Trophoblast cell (in vitro differentiated cells and primary cell): ENCODE measurements at regions not wholly inside any gene's neighbourhood (a gene's known extent, or its start where the extent isn't known, plus 50 kb on each side); places are given as distances from the start of the nearest gene placed in this dataset.

Experiments
- DNase-seq, 2 donors: peaks; one replicate each; pipeline ENCODE4 v3.0.0-alpha.2; 2016
- H2AFZ ChIP-seq: 2 replicates; pipeline ENCODE4 v1.6.1; 2013; ENCODE audit warnings: low read length, moderate library complexity, mild to moderate bottlenecking; ENCODE audit not compliant: insufficient read depth, poor library complexity
- H2AK5ac ChIP-seq: 2 replicates; pipeline ENCODE4 v1.6.1; 2013; ENCODE audit warnings: mild to moderate bottlenecking, low read length
- H2BK120ac ChIP-seq: 2 replicates; pipeline ENCODE4 v1.6.1; 2013; ENCODE audit warnings: low read length, mild to moderate bottlenecking, moderate library complexity; ENCODE audit not compliant: insufficient read depth, poor library complexity
- H2BK12ac ChIP-seq: 2 replicates; pipeline ENCODE4 v1.6.1; 2013; ENCODE audit warnings: mild to moderate bottlenecking, low read length, moderate library complexity
- H2BK5ac ChIP-seq: 2 replicates; pipeline ENCODE4 v1.6.1; 2013; ENCODE audit warnings: low read length, low read depth, moderate library complexity, mild to moderate bottlenecking; ENCODE audit not compliant: poor library complexity
- H3K14ac ChIP-seq: 2 replicates; pipeline ENCODE4 v1.6.1; 2013; ENCODE audit warnings: mild to moderate bottlenecking, low read length
- H3K18ac ChIP-seq: 2 replicates; pipeline ENCODE4 v1.6.1; 2013; ENCODE audit warnings: mild to moderate bottlenecking, low read length
- H3K23ac ChIP-seq: 2 replicates; pipeline ENCODE4 v1.6.1; 2013; ENCODE audit warnings: low read length
- H3K27ac ChIP-seq: 2 replicates; pipeline ENCODE4 v1.5.1; 2013; ENCODE audit warnings: low read depth, mild to moderate bottlenecking, inconsistent platforms, low read length, moderate library complexity
- H3K27me3 ChIP-seq: 2 replicates; pipeline ENCODE4 v1.6.1; 2013; ENCODE audit warnings: inconsistent platforms, mild to moderate bottlenecking, low read length, moderate library complexity; ENCODE audit not compliant: insufficient read depth
- H3K36me3 ChIP-seq, 2 experiments: 1 replicate in 1 of 2; 2 replicates in 1 of 2; pipeline ENCODE4 v1.6.1; 2013; ENCODE audit warnings: low read length in 2 of 2, mild to moderate bottlenecking in 2 of 2, moderate library complexity in 1 of 2; ENCODE audit not compliant: insufficient read depth in 2 of 2, control insufficient read depth in 1 of 2
- H3K4ac ChIP-seq: 2 replicates; pipeline ENCODE4 v1.6.1; 2013; ENCODE audit warnings: low read depth, mild to moderate bottlenecking, low read length, moderate library complexity
- H3K4me1 ChIP-seq, 2 experiments: 1 replicate in 1 of 2; 2 replicates in 1 of 2; pipeline ENCODE4 v1.6.1; 2013; ENCODE audit warnings: low read length in 2 of 2, mild to moderate bottlenecking in 2 of 2, moderate library complexity in 1 of 2; ENCODE audit not compliant: insufficient read depth in 2 of 2, control insufficient read depth in 1 of 2
- H3K4me2 ChIP-seq: 2 replicates; pipeline ENCODE4 v1.6.1; 2013; ENCODE audit warnings: inconsistent platforms, mild to moderate bottlenecking, low read length, moderate library complexity
- H3K4me3 ChIP-seq: 2 replicates; pipeline ENCODE4 v1.5.1; 2013; ENCODE audit warnings: mild to moderate bottlenecking, low read depth, low read length, inconsistent platforms
- H3K79me1 ChIP-seq: one replicate; pipeline ENCODE4 v1.6.1; 2013; ENCODE audit warnings: low read length
- H3K79me2 ChIP-seq: 2 replicates; pipeline ENCODE4 v1.6.1; 2013; ENCODE audit warnings: low read length, mild to moderate bottlenecking; ENCODE audit not compliant: control insufficient read depth, insufficient read depth, poor library complexity
- H3K9ac ChIP-seq: 2 replicates; pipeline ENCODE4 v1.6.1; 2013; ENCODE audit warnings: mild to moderate bottlenecking, low read length
- H3K9me3 ChIP-seq: 2 replicates; pipeline ENCODE4 v1.6.1; 2013; ENCODE audit warnings: low read depth, mild to moderate bottlenecking, control low read depth, inconsistent platforms, low read length; ENCODE audit not compliant: insufficient read depth
- H4K12ac ChIP-seq: 2 replicates; pipeline ENCODE4 v1.6.1; 2013; ENCODE audit warnings: low read depth, mild to moderate bottlenecking, low read length, moderate library complexity
- H4K8ac ChIP-seq: 2 replicates; pipeline ENCODE4 v1.6.1; 2013; ENCODE audit warnings: low read depth, mild to moderate bottlenecking, low read length, moderate library complexity
- H4K91ac ChIP-seq: one replicate; pipeline ENCODE4 v1.6.1; 2013; ENCODE audit warnings: low read depth, mild to moderate bottlenecking, low read length, moderate library complexity
- WGBS: extraction: QIAGEN DNeasy Blood & Tissue Kit; methylation state at CpG from one replicate; pipeline ENCODE4 v1.1.7; 2013; ENCODE audit warnings: missing lambda C conversion rate; ENCODE audit not compliant: insufficient read length, insufficient coverage; ENCODE audit errors: extremely low coverage; 5-methylcytosine and 5-hydroxymethylcytosine counted together

DNA sequence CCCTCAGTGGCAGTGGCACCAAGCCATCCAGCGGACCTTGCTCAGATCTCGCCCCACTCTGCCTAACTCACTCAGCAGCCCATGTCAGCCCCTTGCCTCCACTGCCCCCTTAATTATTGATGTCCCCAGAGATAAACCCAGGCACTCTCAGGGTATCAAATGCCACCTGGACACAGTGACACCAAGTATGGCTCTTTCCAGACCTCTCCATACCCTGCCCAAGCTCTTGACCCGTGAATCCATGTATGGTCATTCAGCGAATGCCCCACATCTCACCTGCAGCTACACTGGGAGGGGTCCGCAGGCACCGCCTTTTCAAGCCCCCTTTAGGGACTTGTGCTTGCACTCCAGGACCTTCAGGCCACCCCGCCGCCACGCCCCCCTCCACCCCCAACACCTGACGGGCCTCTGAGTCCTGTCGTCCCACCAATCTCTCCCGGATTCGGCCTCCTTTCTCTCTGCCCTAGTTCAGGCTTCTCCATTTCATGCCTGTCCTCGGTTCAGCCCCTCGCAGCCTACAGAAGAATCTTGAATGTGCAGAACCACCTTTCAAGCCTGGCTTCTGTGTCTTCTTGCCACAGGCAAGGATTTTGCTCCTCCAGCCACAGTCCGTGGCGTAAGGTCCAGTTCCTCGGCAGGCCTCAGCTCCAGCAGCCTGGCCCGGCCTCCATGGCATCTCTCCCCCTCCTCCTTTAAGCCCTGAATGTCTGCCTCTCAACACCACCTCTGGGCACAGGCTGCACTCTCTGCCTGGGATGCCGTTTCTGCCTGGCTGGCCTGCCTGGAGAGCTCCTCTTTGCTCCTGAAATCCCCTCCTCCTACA is 54.1 kb upstream of the ODC1 start:
- Histone ChIP-seq H3K27ac (no peak overlapping the region), H3K4me3 (no peak overlapping the region), H3K23ac (no peak overlapping the region), H4K8ac (no peak overlapping the region), H3K18ac (no peak overlapping the region), H3K9ac (no peak overlapping the region), H2BK12ac (no peak overlapping the region), H3K79me2 (no peaks in the 10 kb centered on the region), H4K12ac (no peak overlapping the region), H3K79me1 (no peaks in the 10 kb centered on the region), H2AK5ac (no peak overlapping the region), H2BK5ac (no peak overlapping the region), H3K4me1 (no peaks in the 10 kb centered on the region), H3K4me2 (no peak overlapping the region), H3K9me3 (peaks cover 2% of the 10 kb centered on the region), H3K27me3 (no peaks in the 10 kb centered on the region), H3K14ac (no peak overlapping the region), H3K36me3 (no peaks in the 10 kb centered on the region), H4K91ac (no peak overlapping the region), H2AFZ (no peak overlapping the region), H3K4ac (no peak overlapping the region), H2BK120ac (no peak overlapping the region)
- WGBS, result no CpG with 5 or more reads among the region's 20 CpGs
- no peak for DNase-seq

- Histone ChIP-seq H2BK120ac (no peak overlapping the region), H2BK5ac (no peak overlapping the region), H3K4me2 (no peak overlapping the region), H3K4me1 (no peaks in the 10 kb centered on the region), H3K36me3 (no peaks in the 10 kb centered on the region), H3K27ac (no peak overlapping the region), H3K4me3 (no peak overlapping the region), H3K4ac (no peak overlapping the region), H4K91ac (no peak overlapping the region), H3K23ac (no peak overlapping the region), H3K9me3 (peaks cover 2% of the 10 kb centered on the region), H3K18ac (no peak overlapping the region), H3K79me1 (no peaks in the 10 kb centered on the region), H4K8ac (no peak overlapping the region), H3K27me3 (no peaks in the 10 kb centered on the region), H4K12ac (no peak overlapping the region), H2AK5ac (no peak overlapping the region), H3K79me2 (no peaks in the 10 kb centered on the region), H2AFZ (no peak overlapping the region), H3K14ac (no peak overlapping the region), H2BK12ac (no peak overlapping the region), H3K9ac (no peak overlapping the region)
- WGBS, result no CpG with 5 or more reads among the region's 9 CpGs
- no peak for DNase-seq
Observed at GRCh38 chr2:10501451-10501961, 53.4 kb upstream of the ODC1 start.

DNA sequence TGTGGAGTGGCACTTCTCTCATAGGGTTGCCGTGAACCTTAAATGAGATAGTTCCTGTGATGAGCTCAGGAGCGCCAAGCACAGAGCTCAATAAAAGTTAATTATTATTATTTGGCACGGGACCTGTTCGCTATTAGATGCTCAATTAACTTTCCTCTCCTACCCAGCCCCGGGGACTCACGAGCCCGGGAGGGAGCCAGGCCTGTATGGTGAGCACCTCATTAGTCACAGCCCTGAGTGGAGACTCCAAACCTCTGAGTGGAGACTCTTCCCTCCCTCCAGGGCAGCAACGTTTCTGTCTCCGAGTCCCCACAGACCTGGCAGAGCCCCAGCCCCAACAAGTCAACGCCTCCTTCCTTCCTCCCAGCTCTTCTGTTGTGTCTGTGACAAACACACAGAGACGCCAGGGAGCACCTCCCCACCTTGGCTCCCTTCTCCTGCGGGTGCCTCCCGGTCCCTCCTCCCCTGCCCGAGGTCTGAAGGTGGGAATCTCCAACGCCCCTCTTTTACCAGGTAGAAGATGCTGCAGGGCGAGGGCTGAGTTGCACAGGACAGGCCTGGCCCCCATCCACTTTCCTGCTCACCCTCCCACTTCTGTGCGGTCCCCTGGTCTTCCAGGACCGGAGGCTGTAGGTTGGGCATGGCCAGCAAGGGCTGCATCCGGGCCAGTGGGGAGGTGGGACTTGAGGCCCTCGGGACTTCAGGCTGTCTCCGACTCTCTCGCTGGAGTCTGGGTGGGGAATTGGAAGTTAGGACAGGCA is 52.7 kb upstream of the ODC1 start:
- no peak overlapping the region for H3K4ac ChIP-seq
- no peaks in the 10 kb centered on the region for H3K27me3 ChIP-seq
- WGBS, result no CpG with 5 or more reads among the region's 22 CpGs
- H3K4me2 ChIP-seq, result no peak overlapping the region
- no peaks in the 10 kb centered on the region for H3K79me1 ChIP-seq
- no peak overlapping the region for H3K23ac ChIP-seq
- H3K9me3 ChIP-seq, result peaks cover 2% of the 10 kb centered on the region
- no peaks in the 10 kb centered on the region for H3K4me1 ChIP-seq
- H2AFZ ChIP-seq, result no peak overlapping the region
- no peak overlapping the region for H3K14ac ChIP-seq
- H2AK5ac ChIP-seq, result no peak overlapping the region
- H2BK12ac ChIP-seq, result no peak overlapping the region
- H4K12ac ChIP-seq, result no peak overlapping the region
- no peaks in the 10 kb centered on the region for H3K79me2 ChIP-seq
- H2BK120ac ChIP-seq, result no peak overlapping the region
- H3K18ac ChIP-seq, result no peak overlapping the region
- DNase-seq, result no peak
- H4K8ac ChIP-seq, result no peak overlapping the region
- no peaks in the 10 kb centered on the region for H3K36me3 ChIP-seq
- no peak overlapping the region for H3K27ac ChIP-seq
- H2BK5ac ChIP-seq, result no peak overlapping the region
- H3K9ac ChIP-seq, result no peak overlapping the region
- no peak overlapping the region for H3K4me3 ChIP-seq
- no peak overlapping the region for H4K91ac ChIP-seq

- H3K27ac ChIP-seq, result no peak overlapping the region
- no peak overlapping the region for H2AFZ ChIP-seq
- no peak overlapping the region for H3K9ac ChIP-seq
- H3K4me2 ChIP-seq, result no peak overlapping the region
- H4K8ac ChIP-seq, result no peak overlapping the region
- H4K12ac ChIP-seq, result no peak overlapping the region
- H4K91ac ChIP-seq, result no peak overlapping the region
- H3K4ac ChIP-seq, result no peak overlapping the region
- peaks cover 2% of the 10 kb centered on the region for H3K9me3 ChIP-seq
- H3K79me2 ChIP-seq, result no peaks in the 10 kb centered on the region
- no CpG with 5 or more reads among the region's 16 CpGs for WGBS
- H3K18ac ChIP-seq, result no peak overlapping the region
- no peaks in the 10 kb centered on the region for H3K4me1 ChIP-seq
- no peak overlapping the region for H3K4me3 ChIP-seq
- no peak overlapping the region for H3K14ac ChIP-seq
- H3K79me1 ChIP-seq, result no peaks in the 10 kb centered on the region
- no peak overlapping the region for H3K23ac ChIP-seq
- no peak overlapping the region for H2BK120ac ChIP-seq
- H2AK5ac ChIP-seq, result no peak overlapping the region
- H2BK12ac ChIP-seq, result no peak overlapping the region
- H2BK5ac ChIP-seq, result no peak overlapping the region
- H3K27me3 ChIP-seq, result no peaks in the 10 kb centered on the region
- DNase-seq, result no peak
- H3K36me3 ChIP-seq, result no peaks in the 10 kb centered on the region
Observed at GRCh38 chr2:10499911-10500521, 51.9 kb upstream of the ODC1 start.
